Mucosa of descending colon (tissue), 3 donors: ENCODE measurements at regions not wholly inside any gene's neighbourhood (a gene's known extent, or its start where the extent isn't known, plus 50 kb on each side); places are given as distances from the start of the nearest gene placed in this dataset.

Source experiments
- ATAC-seq: fragments of 200-7000 bp; cut with Tn5 transposase; one replicate; pipeline ENCODE4 v1.9.1; 2020; ENCODE audit warnings: mild to moderate bottlenecking, moderate library complexity
- DNase-seq, 3 donors: peaks; one replicate each; pipeline ENCODE4 v3.0.0-alpha.2; 2020
- H3K36me3 ChIP-seq: fragments of 200-600 bp; one replicate; pipeline ENCODE4 v1.8.0; 2021; ENCODE audit warnings: low read depth, mild to moderate bottlenecking
- H3K4me1 ChIP-seq: fragments of 200-600 bp; one replicate; pipeline ENCODE4 v1.8.0; 2021; ENCODE audit warnings: low read depth, mild to moderate bottlenecking
- H3K4me3 ChIP-seq: fragments of 200-600 bp; one replicate; pipeline ENCODE4 v1.8.0; 2021; ENCODE audit warnings: mild to moderate bottlenecking
- H3K9me3 ChIP-seq: fragments of 200-600 bp; one replicate; pipeline ENCODE4 v1.8.0; 2021; ENCODE audit warnings: mild to moderate bottlenecking
- CTCF ChIP-seq: fragments of 200-600 bp; IDR thresholded peaks from one replicate; pipeline ENCODE4 v1.8.0; 2022; ENCODE audit warnings: antibody characterized with exemption, mild to moderate bottlenecking
- intact Hi-C, 2 donors: fragments of 100-400 bp; cut with DNase I in 1 of 2; cut with micrococcal nuclease in 1 of 2; formaldehyde crosslinking; loops; one replicate each; pipeline versions ENCODE4 v1.11.0 to v1.11.1; 2022; cut with DNase I, micrococcal nuclease
- donor health status: DM: no; HTN: no; CAD: no; lungs with moderate emphysema.
- donor health status: DM: no; HTN: no; CAD: no.
- donor health status: DM: no; HTN: yes; CAD: no.

GRCh38 chr14:61630399-61631044 lies 64.8 kb upstream of the HIF1A start:
- ATAC-seq (no peak), DNase-seq (no peak)
- no peaks in the 10 kb centered on the region for H3K4me1 ChIP-seq
- H3K36me3 ChIP-seq = no peaks in the 10 kb centered on the region
- no peak for TF ChIP-seq CTCF
- intact Hi-C loops = no loop called here
- H3K9me3 ChIP-seq = no peaks in the 10 kb centered on the region
- H3K4me3 ChIP-seq = no peak overlapping the region

- intact Hi-C loops = no loop called here
- TF ChIP-seq CTCF = no peak
- DNase-seq = no peak
Measured at GRCh38 chr14:61631045-61631687, 64.1 kb upstream of the HIF1A start.

GRCh38 chr14:61632401-61632800 lies 62.9 kb upstream of the HIF1A start:
- TF ChIP-seq CTCF = no peak
- Histone ChIP-seq H3K4me3 (no peak overlapping the region), H3K9me3 (no peaks in the 10 kb centered on the region), H3K36me3 (no peaks in the 10 kb centered on the region), H3K4me1 (peaks cover 1% of the 10 kb centered on the region)
- intact Hi-C loops = no loop called here
- ATAC-seq = no peak
- no peak for DNase-seq

More at GRCh38 chr14:61631045-61631687, 64.1 kb upstream of the HIF1A start:
- Histone ChIP-seq H3K36me3 (no peaks in the 10 kb centered on the region), H3K9me3 (no peaks in the 10 kb centered on the region), H3K4me3 (no peak overlapping the region), H3K4me1 (no peaks in the 10 kb centered on the region)
- ATAC-seq = peak; percentile 46

GRCh38 chr14:61632807-61633206 lies 62.5 kb upstream of the HIF1A start:
- intact Hi-C loops = no loop called here

GRCh38 chr14:61636291-61636690 lies 59.0 kb upstream of the HIF1A start:
- Histone ChIP-seq H3K9me3 (no peaks in the 10 kb centered on the region), H3K4me1 (peaks cover 20% of the 10 kb centered on the region), H3K4me3 (no peak overlapping the region), H3K36me3 (no peaks in the 10 kb centered on the region)
- DNase-seq (no peak), ATAC-seq (no peak)
- no peak for TF ChIP-seq CTCF
- intact Hi-C loops = no loop called here

More at GRCh38 chr14:61632807-61633206, 62.5 kb upstream of the HIF1A start:
- no peak for DNase-seq
- ATAC-seq = no peak
- H3K9me3 ChIP-seq = no peaks in the 10 kb centered on the region
- no peaks in the 10 kb centered on the region for H3K36me3 ChIP-seq
- H3K4me3 ChIP-seq = no peak overlapping the region
- H3K4me1 ChIP-seq = peaks cover 5% of the 10 kb centered on the region
- no peak for TF ChIP-seq CTCF
